HCT116 (cell line): ENCODE measurements at regions not wholly inside any gene's neighbourhood (a gene's known extent, or its start where the extent isn't known, plus 50 kb on each side); places are given as distances from the start of the nearest gene placed in this dataset.

ENCODE experiments used
- ATAC-seq: fragments of 200-7000 bp; cut with Tn5 transposase; 2 replicates; pipeline ENCODE4 v1.9.1; 2020; ENCODE audit warnings: mild to moderate bottlenecking, moderate library complexity
- BruUV-seq: library from RNA; stranded (reverse); fragments of 400-500 nt; replicated peaks from 2 replicates; lab custom pipeline; 2021; lab: Mats Ljungman, UMichigan
- CTCF ChIA-PET: fragments of 300-600 bp; sonication (Branson Sonifier 250); formaldehyde crosslinking; loops from one replicate; lab custom pipeline; 2021; ENCODE audit warnings: antibody characterized with exemption; lab: Charles Lee
- POLR2A ChIA-PET: fragments of 300-600, 350-600 bp; sonication (Branson Sonifier 250); formaldehyde crosslinking; loops from one replicate; lab custom pipeline; 2021; ENCODE audit warnings: antibody characterized with exemption; lab: Charles Lee
- RAD21 ChIA-PET, 2 experiments: fragments of 300-600 bp; sonication (Branson Sonifier 250); formaldehyde crosslinking; loops; one replicate each; lab custom pipeline; 2023; ENCODE audit warnings: low total read pairs in 2 of 2; ENCODE audit not compliant: uncharacterized antibody in 2 of 2, unreplicated experiment in 2 of 2, low non-redundant PET in 1 of 2; lab: Charles Lee
- DNase-seq: peaks from one replicate; pipeline ENCODE4 v3.0.0-alpha.2; 2010; ENCODE audit warnings: low read depth, low spot score
- H2AFZ ChIP-seq: fragments of 200-600 bp; shearing (Covaris generic), sonication (generic); 2 replicates; pipeline ENCODE4 v1.6.1; 2017; ENCODE audit warnings: low read depth, mixed run types, mixed read lengths, antibody characterized with exemption, low read length; ENCODE audit not compliant: poor library complexity, severe bottlenecking
- H3K27ac ChIP-seq: 2 replicates; pipeline ENCODE4 v1.5.1; 2012; ENCODE audit warnings: low read depth, low read length
- H3K27me3 ChIP-seq: fragments of 200-600 bp; sonication (generic); 2 replicates; pipeline ENCODE4 v1.6.1; 2016; ENCODE audit warnings: mixed run types, low read length, mixed read lengths; ENCODE audit not compliant: insufficient read depth
- H3K36me3 ChIP-seq, 2 experiments: fragments of 200-500 bp in 1 of 2; fragments of 200-600 bp in 1 of 2; sonication (Bioruptor generic) in 1 of 2; sonication (generic) in 1 of 2; 2 replicates each; pipeline versions ENCODE4 v1.5.1 to v1.6.1; 2014 to 2016; ENCODE audit warnings: low read length in 2 of 2, inconsistent platforms in 1 of 2, mixed read lengths in 1 of 2, mixed run types in 1 of 2; ENCODE audit not compliant: insufficient read depth in 2 of 2, control insufficient read depth in 1 of 2
- H3K4me1 ChIP-seq, 2 experiments: fragments of 200-600 bp in 1 of 2; sonication (generic) in 1 of 2; 2 replicates each; pipeline versions ENCODE4 v1.5.1 to v1.6.1; 2012 to 2017; ENCODE audit warnings: low read length in 2 of 2, inconsistent platforms in 1 of 2, mild to moderate bottlenecking in 1 of 2, mixed read lengths in 1 of 2, mixed run types in 1 of 2, moderate library complexity in 1 of 2; ENCODE audit not compliant: insufficient read depth in 2 of 2, control insufficient read depth in 1 of 2
- H3K4me2 ChIP-seq: fragments of 200-600 bp; sonication (generic); 2 replicates; pipeline ENCODE4 v1.6.1; 2017; ENCODE audit warnings: mixed run types, low read length, mixed read lengths
- H3K4me3 ChIP-seq, 2 experiments: fragments of 200-600 bp in 1 of 2; sonication (generic) in 1 of 2; replicated peaks in 1 of 2; 2 replicates each; pipeline ENCODE4 v1.5.1; 2011 to 2016; ENCODE audit warnings: low read length in 2 of 2, control low read depth in 1 of 2, low read depth in 1 of 2, mild to moderate bottlenecking in 1 of 2, mixed read lengths in 1 of 2, mixed run types in 1 of 2
- H3K79me2 ChIP-seq: fragments of 200-600 bp; sonication (generic); 2 replicates; pipeline ENCODE4 v1.6.1; 2017; ENCODE audit warnings: mild to moderate bottlenecking, mixed run types, low read length, moderate library complexity, mixed read lengths; ENCODE audit not compliant: insufficient read depth
- H3K9ac ChIP-seq: fragments of 200-600 bp; sonication (generic); 2 replicates; pipeline ENCODE4 v1.6.1; 2016; ENCODE audit warnings: low read length, mixed read lengths
- H3K9me2 ChIP-seq: fragments of 200-600 bp; sonication (generic), shearing (Covaris generic); 2 replicates; pipeline ENCODE4 v1.6.1; 2017; ENCODE audit warnings: mixed run types, mild to moderate bottlenecking, moderate library complexity; ENCODE audit not compliant: insufficient read depth
- H3K9me3 ChIP-seq, 2 experiments: fragments of 200-500 bp in 1 of 2; fragments of 200-600 bp in 1 of 2; sonication (Bioruptor generic) in 1 of 2; sonication (generic) in 1 of 2; 2 replicates each; pipeline ENCODE4 v1.6.1; 2014 to 2017; ENCODE audit warnings: low read length in 2 of 2, mixed read lengths in 2 of 2, inconsistent platforms in 1 of 2, low read depth in 1 of 2, mild to moderate bottlenecking in 1 of 2, mixed run types in 1 of 2, moderate library complexity in 1 of 2; ENCODE audit not compliant: control insufficient read depth in 1 of 2, insufficient read depth in 1 of 2
- H4K20me1 ChIP-seq: fragments of 200-600 bp; sonication (generic), shearing (Covaris generic); 2 replicates; pipeline ENCODE4 v1.6.1; 2017; ENCODE audit warnings: mixed run types, mild to moderate bottlenecking, moderate library complexity; ENCODE audit not compliant: insufficient read depth
- CEBPB ChIP-seq: IDR thresholded peaks from 2 replicates; pipeline ENCODE4 v1.6.1; 2012; ENCODE audit warnings: low read depth
- EZH2phosphoT487 ChIP-seq: fragments of 200-600 bp; IDR thresholded peaks from 2 replicates; pipeline ENCODE4 v1.6.1; 2018; ENCODE audit warnings: antibody characterized with exemption, borderline replicate concordance
- FOSL1 ChIP-seq: IDR thresholded peaks from 2 replicates; pipeline ENCODE4 v1.6.1; 2012; ENCODE audit warnings: low read depth
- POLR2A ChIP-seq: IDR thresholded peaks from 2 replicates; pipeline ENCODE4 v1.7.0; 2011; ENCODE audit warnings: borderline replicate concordance; ENCODE audit not compliant: insufficient read depth, insufficient read length; ENCODE audit errors: extremely low read depth
- SIN3A ChIP-seq: IDR thresholded peaks from 2 replicates; pipeline ENCODE4 v1.6.1; 2012; ENCODE audit warnings: low read depth
- SP1 ChIP-seq: IDR thresholded peaks from 2 replicates; pipeline ENCODE4 v1.6.1; 2012; ENCODE audit warnings: low read depth
- SRF ChIP-seq: IDR thresholded peaks from 2 replicates; pipeline ENCODE4 v1.6.1; 2012; ENCODE audit warnings: low read depth
- TCF7L2 ChIP-seq: IDR thresholded peaks from 2 replicates; pipeline ENCODE4 v1.7.0; 2011; ENCODE audit warnings: borderline replicate concordance, inconsistent platforms; ENCODE audit not compliant: insufficient read depth, insufficient read length; ENCODE audit errors: extremely low read depth
- intact Hi-C: fragments of 100-400 bp; cut with micrococcal nuclease; formaldehyde crosslinking; loops from 2 replicates; pipeline ENCODE4 v1.10.0; 2022
- TF ChIP-seq, protein P1 (sequence below), 3 experiments: fragments of 200-600 bp in 1 of 3; sonication (generic) in 1 of 3; IDR thresholded peaks in 2 of 3; conservative IDR thresholded peaks in 1 of 3; 2 replicates each; pipeline ENCODE4 v1.5.1; 2012 to 2017; ENCODE audit warnings: low read depth in 2 of 3, low read length in 2 of 3, antibody characterized with exemption in 1 of 3, borderline replicate concordance in 1 of 3, control low read depth in 1 of 3, mild to moderate bottlenecking in 1 of 3, mixed read lengths in 1 of 3, mixed run types in 1 of 3, moderate library complexity in 1 of 3; ENCODE audit not compliant: insufficient read depth in 1 of 3

DNA sequence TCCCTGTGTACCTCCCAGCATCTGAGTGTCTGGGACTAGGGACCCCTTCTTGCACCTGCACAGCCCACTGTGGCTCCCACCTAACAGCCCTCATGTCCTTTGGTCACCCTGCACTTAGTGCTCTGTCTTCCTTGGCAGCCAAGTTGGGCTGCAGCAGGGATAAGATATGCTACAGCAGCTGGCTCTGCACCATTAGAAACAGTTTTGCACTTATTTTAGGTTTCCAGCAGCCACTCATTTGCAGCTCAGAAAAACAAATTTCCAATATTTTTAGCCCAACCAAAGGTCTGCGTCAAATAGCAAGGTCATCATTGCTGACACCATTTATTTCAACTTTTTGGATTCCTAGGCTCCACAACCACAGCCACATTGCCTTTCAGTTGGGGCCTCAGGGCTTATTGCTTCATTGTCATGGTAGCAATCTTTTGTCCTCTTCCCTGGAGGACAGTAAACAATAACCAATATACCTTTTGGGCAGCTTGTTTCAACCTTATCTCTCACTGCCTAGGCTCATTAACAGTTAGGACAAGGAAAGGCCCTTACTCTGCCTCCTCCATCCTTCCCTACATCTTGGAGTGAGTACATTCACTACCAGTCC, 263.9 kb downstream of the COX7C start:
- no peak overlapping the region for H2AFZ ChIP-seq
- CTCF ChIA-PET: no interaction called here
- H4K20me1 ChIP-seq: no peaks in the 10 kb centered on the region
- H3K27me3 ChIP-seq: no peaks in the 10 kb centered on the region
- no peaks in the 10 kb centered on the region for H3K4me1 ChIP-seq
- POLR2A ChIA-PET: no interaction called here
- ATAC-seq: no peak
- H3K4me3 ChIP-seq: no peak overlapping the region
- no peak overlapping the region for H3K27ac ChIP-seq
- H3K79me2 ChIP-seq: no peaks in the 10 kb centered on the region
- no peaks in the 10 kb centered on the region for H3K9me3 ChIP-seq
- intact Hi-C loops: loop anchor here (1.0 kb wide), 1 partner anchor 132 kb away; no protein-coding TSS in a partner anchor
- H3K9ac ChIP-seq: no peak overlapping the region
- RAD21 ChIA-PET: no interaction called here
- DNase-seq: no peak
- H3K4me2 ChIP-seq: no peak overlapping the region
- H3K36me3 ChIP-seq: no peaks in the 10 kb centered on the region
- no TSS peak for BruUV-seq
- H3K9me2 ChIP-seq: no peaks in the 10 kb centered on the region
- TF ChIP-seq TCF7L2: no peak
- TF ChIP-seq SP1: no peak
- TF ChIP-seq SIN3A: no peak
- TF ChIP-seq, protein P1, sequence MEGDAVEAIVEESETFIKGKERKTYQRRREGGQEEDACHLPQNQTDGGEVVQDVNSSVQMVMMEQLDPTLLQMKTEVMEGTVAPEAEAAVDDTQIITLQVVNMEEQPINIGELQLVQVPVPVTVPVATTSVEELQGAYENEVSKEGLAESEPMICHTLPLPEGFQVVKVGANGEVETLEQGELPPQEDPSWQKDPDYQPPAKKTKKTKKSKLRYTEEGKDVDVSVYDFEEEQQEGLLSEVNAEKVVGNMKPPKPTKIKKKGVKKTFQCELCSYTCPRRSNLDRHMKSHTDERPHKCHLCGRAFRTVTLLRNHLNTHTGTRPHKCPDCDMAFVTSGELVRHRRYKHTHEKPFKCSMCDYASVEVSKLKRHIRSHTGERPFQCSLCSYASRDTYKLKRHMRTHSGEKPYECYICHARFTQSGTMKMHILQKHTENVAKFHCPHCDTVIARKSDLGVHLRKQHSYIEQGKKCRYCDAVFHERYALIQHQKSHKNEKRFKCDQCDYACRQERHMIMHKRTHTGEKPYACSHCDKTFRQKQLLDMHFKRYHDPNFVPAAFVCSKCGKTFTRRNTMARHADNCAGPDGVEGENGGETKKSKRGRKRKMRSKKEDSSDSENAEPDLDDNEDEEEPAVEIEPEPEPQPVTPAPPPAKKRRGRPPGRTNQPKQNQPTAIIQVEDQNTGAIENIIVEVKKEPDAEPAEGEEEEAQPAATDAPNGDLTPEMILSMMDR (IDR thresholded peaks at IDR 0.05 in 2 of 3, conservative IDR thresholded peaks at IDR 0.05 in 1 of 3; ENCODE audit: borderline replicate concordance in 1 of 3, insufficient read depth in 1 of 3, low read depth in 2 of 3, low read length in 2 of 3): no peak
- TF ChIP-seq FOSL1: no peak
- TF ChIP-seq SRF: no peak
- no peak for TF ChIP-seq EZH2phosphoT487
- no peak for TF ChIP-seq POLR2A

DNA sequence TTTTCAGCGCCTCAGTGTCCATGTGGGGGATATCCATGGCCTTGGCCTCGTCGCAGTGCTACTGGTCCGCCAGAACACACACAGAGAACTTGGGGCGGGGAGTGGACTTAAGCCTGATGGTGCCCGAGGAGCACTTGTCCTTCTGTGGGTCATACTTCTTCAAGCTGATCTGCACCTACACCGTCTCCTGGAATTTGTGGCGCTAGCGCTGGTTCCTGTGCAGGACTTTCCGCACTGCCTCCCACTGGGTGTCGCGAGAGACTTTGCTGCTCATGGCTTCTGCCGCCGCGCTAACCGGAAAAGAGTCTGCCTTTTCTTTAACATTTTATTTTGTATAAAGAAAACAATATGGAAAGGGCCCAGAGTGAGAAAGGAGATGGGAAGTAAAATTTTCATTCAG, 266.9 kb downstream of the COX7C start:
- CTCF ChIA-PET: no interaction called here
- Histone ChIP-seq H3K36me3 (no peaks in the 10 kb centered on the region), H3K27me3 (no peaks in the 10 kb centered on the region), H3K4me3 (no peak overlapping the region), H3K9me3 (no peaks in the 10 kb centered on the region), H3K9me2 (no peaks in the 10 kb centered on the region), H2AFZ (no peak overlapping the region), H3K27ac (no peak overlapping the region), H4K20me1 (no peaks in the 10 kb centered on the region; the same call in 1 of the 2 replicates), H3K9ac (no peak overlapping the region), H3K79me2 (no peaks in the 10 kb centered on the region), H3K4me1 (no peaks in the 10 kb centered on the region), H3K4me2 (no peak overlapping the region)
- RAD21 ChIA-PET: no interaction called here
- DNase-seq: no peak
- intact Hi-C loops: no loop called here
- POLR2A ChIA-PET: no interaction called here
- TF ChIP-seq POLR2A (no peak), TCF7L2 (no peak), CEBPB (no peak), FOSL1 (no peak)
- TF ChIP-seq, protein P1 (IDR thresholded peaks at IDR 0.05 in 2 of 3, conservative IDR thresholded peaks at IDR 0.05 in 1 of 3; ENCODE audit: borderline replicate concordance in 1 of 3, insufficient read depth in 1 of 3, low read depth in 2 of 3, low read length in 2 of 3): no peak
- no peak for ATAC-seq
- no TSS peak for BruUV-seq
